Liver (tissue), 8 donors: ENCODE measurements at regions not wholly inside any gene's neighbourhood (a gene's known extent, or its start where the extent isn't known, plus 50 kb on each side); places are given as distances from the start of the nearest gene placed in this dataset.

Source experiments
- DNase-seq: peaks from one replicate; pipeline ENCODE4 v3.0.0-alpha.2; 2017; ENCODE audit warnings: low spot score
- H3K27ac ChIP-seq, 2 donors: one replicate each; pipeline ENCODE4 v1.7.0; 2013; ENCODE audit warnings: inconsistent platforms in 2 of 2, low read length in 2 of 2, control low read depth in 1 of 2, low read depth in 1 of 2, mild to moderate bottlenecking in 1 of 2
- H3K27me3 ChIP-seq, 4 donors: one replicate each; pipeline versions ENCODE4 v1.6.1 to v1.7.0; 2013; ENCODE audit warnings: low read length in 3 of 4, inconsistent platforms in 1 of 4, mild to moderate bottlenecking in 1 of 4, moderate library complexity in 1 of 4; ENCODE audit not compliant: control insufficient read depth in 4 of 4, insufficient read depth in 4 of 4
- H3K36me3 ChIP-seq, 4 donors: one replicate each; pipeline versions ENCODE4 v1.6.1 to v1.7.0; 2013; ENCODE audit warnings: low read length in 3 of 4, mild to moderate bottlenecking in 3 of 4, low read depth in 1 of 4, moderate library complexity in 1 of 4; ENCODE audit not compliant: control insufficient read depth in 4 of 4, insufficient read depth in 3 of 4
- H3K4me1 ChIP-seq, 4 donors: one replicate each; pipeline versions ENCODE4 v1.6.1 to v1.7.0; 2013; ENCODE audit warnings: low read length in 3 of 4, mild to moderate bottlenecking in 3 of 4, moderate library complexity in 1 of 4; ENCODE audit not compliant: control insufficient read depth in 4 of 4, insufficient read depth in 4 of 4
- H3K4me3 ChIP-seq, 3 donors: one replicate each; pipeline versions ENCODE4 v1.6.1 to v1.7.0; 2013; ENCODE audit warnings: low read length in 3 of 3, control low read depth in 1 of 3, low read depth in 1 of 3, mild to moderate bottlenecking in 1 of 3
- H3K9ac ChIP-seq, 2 donors: one replicate each; pipeline ENCODE4 v1.7.0; 2013; ENCODE audit warnings: low read length in 2 of 2, mild to moderate bottlenecking in 2 of 2, moderate library complexity in 2 of 2, control low read depth in 1 of 2, low read depth in 1 of 2
- H3K9me3 ChIP-seq, 4 donors: one replicate each; pipeline versions ENCODE4 v1.6.1 to v1.7.0; 2013; ENCODE audit warnings: low read length in 3 of 4; ENCODE audit not compliant: control insufficient read depth in 4 of 4
- EGR1 ChIP-seq, 2 donors: IDR thresholded peaks; 2 replicates each; pipeline ENCODE4 v1.6.1; 2016 to 2018; ENCODE audit warnings: antibody characterized with exemption in 2 of 2, low read depth in 2 of 2
- FOXA1 ChIP-seq: IDR thresholded peaks from 2 replicates; pipeline ENCODE4 v1.6.1; 2016; ENCODE audit warnings: antibody characterized with exemption
- GABPA ChIP-seq, 2 donors: IDR thresholded peaks in 1 of 2; conservative IDR thresholded peaks in 1 of 2; 2 replicates each; pipeline ENCODE4 v1.6.1; 2016; ENCODE audit warnings: antibody characterized with exemption in 2 of 2, mild to moderate bottlenecking in 1 of 2, moderate library complexity in 1 of 2
- HNF4A ChIP-seq, 2 donors: conservative IDR thresholded peaks; 2 replicates each; pipeline ENCODE4 v1.6.1; 2016; ENCODE audit warnings: antibody characterized with exemption in 2 of 2, mild to moderate bottlenecking in 2 of 2
- HNF4G ChIP-seq: IDR thresholded peaks from 2 replicates; pipeline ENCODE4 v1.6.1; 2016; ENCODE audit warnings: antibody characterized with exemption
- NR2F2 ChIP-seq: IDR thresholded peaks from 2 replicates; pipeline ENCODE4 v1.6.1; 2016; ENCODE audit warnings: antibody characterized with exemption
- RAD21 ChIP-seq, 2 donors: IDR thresholded peaks; 2 replicates each; pipeline ENCODE4 v1.6.1; 2016; ENCODE audit warnings: antibody characterized with exemption in 2 of 2, mild to moderate bottlenecking in 2 of 2
- RXRA ChIP-seq, 2 donors: IDR thresholded peaks; 2 replicates each; pipeline ENCODE4 v1.6.1; 2017 to 2018; ENCODE audit warnings: antibody characterized with exemption in 2 of 2, mild to moderate bottlenecking in 1 of 2
- SP1 ChIP-seq: IDR thresholded peaks from 2 replicates; pipeline ENCODE4 v1.6.1; 2018; ENCODE audit warnings: antibody characterized with exemption, mild to moderate bottlenecking
- TAF1 ChIP-seq: conservative IDR thresholded peaks from 2 replicates; pipeline ENCODE4 v1.6.1; 2016; ENCODE audit warnings: antibody characterized with exemption, mild to moderate bottlenecking
- whole genome bisulfite sequencing: extraction: QIAGEN DNeasy Blood & Tissue Kit; methylation state at CpG from one replicate; pipeline ENCODE4 v1.1.7; 2013; 5-methylcytosine and 5-hydroxymethylcytosine counted together
- TF ChIP-seq, protein P1 (sequence below): fragments of 150-350 bp; IDR thresholded peaks from 2 replicates; pipeline ENCODE4 v1.5.1; 2017; ENCODE audit warnings: improper control_type of control experiment, low read depth, low read length; ENCODE audit not compliant: missing input control
- TF ChIP-seq, protein P2 (sequence below): IDR thresholded peaks from 2 replicates; pipeline ENCODE4 v1.6.1; 2016; ENCODE audit warnings: antibody characterized with exemption
- TF ChIP-seq, protein P3 (sequence below): IDR thresholded peaks from 2 replicates; pipeline ENCODE4 v1.6.1; 2016; ENCODE audit warnings: antibody characterized with exemption, mild to moderate bottlenecking
- donor health status: healthy.
- donor health status: healthy.
- donor health status: healthy.
- donor health status: healthy.
- donor health status: healthy.

DNA sequence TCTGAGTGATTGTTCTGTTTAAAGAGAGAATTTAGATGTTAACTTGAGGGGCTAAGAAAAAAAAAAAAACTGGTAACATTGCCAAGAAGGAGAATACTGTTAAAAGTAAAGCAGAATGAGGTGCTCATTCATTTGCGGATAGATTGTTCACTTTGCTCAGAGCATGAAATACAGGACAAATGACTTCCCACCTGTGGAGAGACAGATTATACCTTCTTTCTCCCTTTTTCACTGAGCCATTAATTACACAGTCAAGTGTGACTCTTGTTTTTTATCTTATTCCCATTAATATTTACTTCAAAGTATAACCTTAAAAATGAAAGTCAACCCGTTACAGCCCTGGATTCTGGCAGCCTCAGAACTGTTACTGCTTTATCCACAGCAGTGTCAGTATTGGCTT lies 264.5 kb downstream of the TAF11L14 start:
- TF ChIP-seq RAD21 (IDR thresholded peaks at IDR 0.05) (no peak), NR2F2 (no peak), RXRA (IDR thresholded peaks at IDR 0.05) (no peak), HNF4G (no peak), TAF1 (no peak), GABPA (IDR thresholded peaks at IDR 0.05 in 1 of 2, conservative IDR thresholded peaks at IDR 0.05 in 1 of 2) (no peak), HNF4A (conservative IDR thresholded peaks at IDR 0.05) (no peak), FOXA1 (no peak), SP1 (no peak)
- TF ChIP-seq, protein P1, sequence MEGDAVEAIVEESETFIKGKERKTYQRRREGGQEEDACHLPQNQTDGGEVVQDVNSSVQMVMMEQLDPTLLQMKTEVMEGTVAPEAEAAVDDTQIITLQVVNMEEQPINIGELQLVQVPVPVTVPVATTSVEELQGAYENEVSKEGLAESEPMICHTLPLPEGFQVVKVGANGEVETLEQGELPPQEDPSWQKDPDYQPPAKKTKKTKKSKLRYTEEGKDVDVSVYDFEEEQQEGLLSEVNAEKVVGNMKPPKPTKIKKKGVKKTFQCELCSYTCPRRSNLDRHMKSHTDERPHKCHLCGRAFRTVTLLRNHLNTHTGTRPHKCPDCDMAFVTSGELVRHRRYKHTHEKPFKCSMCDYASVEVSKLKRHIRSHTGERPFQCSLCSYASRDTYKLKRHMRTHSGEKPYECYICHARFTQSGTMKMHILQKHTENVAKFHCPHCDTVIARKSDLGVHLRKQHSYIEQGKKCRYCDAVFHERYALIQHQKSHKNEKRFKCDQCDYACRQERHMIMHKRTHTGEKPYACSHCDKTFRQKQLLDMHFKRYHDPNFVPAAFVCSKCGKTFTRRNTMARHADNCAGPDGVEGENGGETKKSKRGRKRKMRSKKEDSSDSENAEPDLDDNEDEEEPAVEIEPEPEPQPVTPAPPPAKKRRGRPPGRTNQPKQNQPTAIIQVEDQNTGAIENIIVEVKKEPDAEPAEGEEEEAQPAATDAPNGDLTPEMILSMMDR, result no peak
- TF ChIP-seq, protein P2, sequence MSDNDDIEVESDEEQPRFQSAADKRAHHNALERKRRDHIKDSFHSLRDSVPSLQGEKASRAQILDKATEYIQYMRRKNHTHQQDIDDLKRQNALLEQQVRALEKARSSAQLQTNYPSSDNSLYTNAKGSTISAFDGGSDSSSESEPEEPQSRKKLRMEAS, result no peak
- TF ChIP-seq, protein P3, sequence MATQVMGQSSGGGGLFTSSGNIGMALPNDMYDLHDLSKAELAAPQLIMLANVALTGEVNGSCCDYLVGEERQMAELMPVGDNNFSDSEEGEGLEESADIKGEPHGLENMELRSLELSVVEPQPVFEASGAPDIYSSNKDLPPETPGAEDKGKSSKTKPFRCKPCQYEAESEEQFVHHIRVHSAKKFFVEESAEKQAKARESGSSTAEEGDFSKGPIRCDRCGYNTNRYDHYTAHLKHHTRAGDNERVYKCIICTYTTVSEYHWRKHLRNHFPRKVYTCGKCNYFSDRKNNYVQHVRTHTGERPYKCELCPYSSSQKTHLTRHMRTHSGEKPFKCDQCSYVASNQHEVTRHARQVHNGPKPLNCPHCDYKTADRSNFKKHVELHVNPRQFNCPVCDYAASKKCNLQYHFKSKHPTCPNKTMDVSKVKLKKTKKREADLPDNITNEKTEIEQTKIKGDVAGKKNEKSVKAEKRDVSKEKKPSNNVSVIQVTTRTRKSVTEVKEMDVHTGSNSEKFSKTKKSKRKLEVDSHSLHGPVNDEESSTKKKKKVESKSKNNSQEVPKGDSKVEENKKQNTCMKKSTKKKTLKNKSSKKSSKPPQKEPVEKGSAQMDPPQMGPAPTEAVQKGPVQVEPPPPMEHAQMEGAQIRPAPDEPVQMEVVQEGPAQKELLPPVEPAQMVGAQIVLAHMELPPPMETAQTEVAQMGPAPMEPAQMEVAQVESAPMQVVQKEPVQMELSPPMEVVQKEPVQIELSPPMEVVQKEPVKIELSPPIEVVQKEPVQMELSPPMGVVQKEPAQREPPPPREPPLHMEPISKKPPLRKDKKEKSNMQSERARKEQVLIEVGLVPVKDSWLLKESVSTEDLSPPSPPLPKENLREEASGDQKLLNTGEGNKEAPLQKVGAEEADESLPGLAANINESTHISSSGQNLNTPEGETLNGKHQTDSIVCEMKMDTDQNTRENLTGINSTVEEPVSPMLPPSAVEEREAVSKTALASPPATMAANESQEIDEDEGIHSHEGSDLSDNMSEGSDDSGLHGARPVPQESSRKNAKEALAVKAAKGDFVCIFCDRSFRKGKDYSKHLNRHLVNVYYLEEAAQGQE, result no peak
- H3K27ac ChIP-seq, result no peak overlapping the region
- no peaks in the 10 kb centered on the region for H3K36me3 ChIP-seq
- no peak overlapping the region for H3K9ac ChIP-seq
- no peaks in the 10 kb centered on the region for H3K9me3 ChIP-seq
- no peaks in the 10 kb centered on the region for H3K4me1 ChIP-seq
- WGBS, result 50% methylated on average over 2 of the region's 2 CpGs
- no peak for DNase-seq
- no peak overlapping the region for H3K4me3 ChIP-seq
- no peaks in the 10 kb centered on the region for H3K27me3 ChIP-seq

DNA sequence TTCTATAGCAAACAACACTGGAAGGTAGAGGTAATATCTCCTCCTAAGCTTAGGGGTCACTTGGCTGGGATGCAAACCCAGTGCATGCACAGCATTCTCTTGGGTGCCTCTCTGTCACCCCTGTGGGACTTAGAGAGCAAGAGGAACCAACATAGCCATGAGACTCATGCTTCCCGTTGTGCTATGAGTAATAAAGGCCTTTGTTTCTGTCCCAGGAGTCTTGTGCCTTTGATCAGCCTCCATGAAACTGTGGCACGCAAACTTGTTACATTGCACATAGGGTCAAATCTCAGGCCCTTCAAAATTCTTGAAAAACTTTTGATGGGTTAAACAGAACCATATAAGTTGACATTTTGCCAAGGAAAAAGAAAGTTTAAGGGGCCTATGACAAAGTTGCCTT lies 272.8 kb downstream of the TAF11L14 start:
- H3K9ac ChIP-seq, result no peak overlapping the region
- WGBS, result 83% methylated on average over 2 of the region's 2 CpGs
- H3K4me1 ChIP-seq, result no peaks in the 10 kb centered on the region
- peaks cover 0 to 3% (median 2%) of the 10 kb centered on the region in 4 donors for H3K9me3 ChIP-seq
- TF ChIP-seq EGR1 (IDR thresholded peaks at IDR 0.05; ENCODE audit: low read depth in 2 of 2), result no peak
- TF ChIP-seq NR2F2, result no peak
- TF ChIP-seq, protein P3, result no peak
- no peak for TF ChIP-seq HNF4G
- TF ChIP-seq, protein P1, result no peak
- H3K36me3 ChIP-seq, result no peaks in the 10 kb centered on the region
- no peak overlapping the region for H3K27ac ChIP-seq
- no peak for DNase-seq
- no peak overlapping the region for H3K4me3 ChIP-seq
- no peaks in the 10 kb centered on the region for H3K27me3 ChIP-seq
